GM12878 (cell line): ENCODE measurements at regions not wholly inside any gene's neighbourhood (a gene's known extent, or its start where the extent isn't known, plus 50 kb on each side); places are given as distances from the start of the nearest gene placed in this dataset.

ENCODE experiments used
- ATAC-seq: fragments of 200-7000 bp; cut with Tn5 transposase; 3 replicates; pipeline ENCODE4 v1.9.1; 2020; ENCODE audit warnings: mild to moderate bottlenecking, moderate library complexity
- BruUV-seq: library from RNA; stranded (reverse); fragments of 400-500 nt; replicated peaks from 2 replicates; lab custom pipeline; 2021; lab: Mats Ljungman, UMichigan
- CTCF ChIA-PET: fragments of 300-600 bp; sonication (Branson Sonifier 250); formaldehyde crosslinking; extraction: SDS; loops from one replicate; lab custom pipeline; 2021; ENCODE audit warnings: inconsistent platforms; lab: Yijun Ruan, JAX
- POLR2A ChIA-PET: fragments of 350-600 bp; formaldehyde crosslinking; extraction: SDS; loops from one replicate; lab custom pipeline; 2021; ENCODE audit warnings: inconsistent platforms; lab: Charles Lee
- RAD21 ChIA-PET: fragments of 300-600 bp; sonication (Branson Sonifier 250); formaldehyde crosslinking; loops from one replicate; lab custom pipeline; 2023; ENCODE audit warnings: antibody characterized with exemption; ENCODE audit not compliant: unreplicated experiment; lab: Charles Lee
- SMC1A ChIA-PET: fragments of 300-600 bp; sonication (Branson Sonifier 250); formaldehyde crosslinking; loops from one replicate; lab custom pipeline; 2023; ENCODE audit not compliant: unreplicated experiment, uncharacterized antibody; lab: Charles Lee
- DNase-seq: peaks from one replicate; pipeline ENCODE4 v3.0.0-alpha.2; 2011; ENCODE audit warnings: low read depth, low spot score
- FAIRE-seq: peaks from 3 replicates; lab custom pipeline; 2011; peaks lifted over from hg19 to GRCh38; lab: Jason Lieb, UNC
- H2AFZ ChIP-seq: 2 replicates; pipeline ENCODE4 v1.6.0; 2011; ENCODE audit warnings: low read depth, low read length, control low read depth; ENCODE audit not compliant: control insufficient read depth
- H3K27ac ChIP-seq: 2 replicates; pipeline ENCODE4 v1.5.1; 2011; ENCODE audit warnings: control low read depth; ENCODE audit not compliant: control insufficient read depth, insufficient read depth
- H3K27me3 ChIP-seq, 2 experiments: replicated peaks in 1 of 2; 2 replicates each; pipeline versions ENCODE4 v1.6.0 to v1.6.1; 2011; ENCODE audit warnings: low read length in 1 of 2; ENCODE audit not compliant: control insufficient read depth in 2 of 2, insufficient read depth in 2 of 2
- H3K36me3 ChIP-seq, 2 experiments: 2 replicates each; pipeline ENCODE4 v1.5.1; 2011; ENCODE audit warnings: low read length in 1 of 2; ENCODE audit not compliant: control insufficient read depth in 2 of 2, insufficient read depth in 2 of 2
- H3K4me1 ChIP-seq: 2 replicates; pipeline ENCODE4 v1.6.1; 2011; ENCODE audit warnings: mild to moderate bottlenecking, low read length, moderate library complexity, mixed read lengths; ENCODE audit not compliant: control insufficient read depth, insufficient read depth
- H3K4me2 ChIP-seq: 2 replicates; pipeline ENCODE4 v1.6.0; 2011; ENCODE audit warnings: control low read depth; ENCODE audit not compliant: control insufficient read depth, insufficient read depth
- H3K4me3 ChIP-seq: fragments of 200-600 bp; sonication (generic); 2 replicates; pipeline ENCODE4 v1.5.1; 2016
- H3K79me2 ChIP-seq: 2 replicates; pipeline ENCODE4 v1.6.0; 2011; ENCODE audit warnings: low read length; ENCODE audit not compliant: control insufficient read depth, insufficient read depth
- H3K9ac ChIP-seq: 2 replicates; pipeline ENCODE4 v1.8.0; 2011; ENCODE audit warnings: low read length, control low read depth, mixed read lengths; ENCODE audit not compliant: control insufficient read depth, insufficient read depth
- H3K9me3 ChIP-seq: replicated peaks from 3 replicates; pipeline ENCODE4 v1.5.1; 2011; ENCODE audit warnings: mild to moderate bottlenecking, low read length; ENCODE audit not compliant: control insufficient read depth, insufficient read depth
- H4K20me1 ChIP-seq: 2 replicates; pipeline ENCODE4 v1.6.0; 2011; ENCODE audit not compliant: control insufficient read depth, insufficient read depth
- CHD1 ChIP-seq: IDR thresholded peaks from 2 replicates; pipeline ENCODE4 v1.6.1; 2012; ENCODE audit warnings: low read depth, low read length, improper control_type of control experiment
- CHD4 ChIP-seq: fragments of 200-600 bp; sonication (generic); IDR thresholded peaks from 2 replicates; pipeline ENCODE4 v1.6.1; 2016; ENCODE audit warnings: mild to moderate bottlenecking
- JUND ChIP-seq: IDR thresholded peaks from 2 replicates; pipeline ENCODE4 v1.6.1; 2012; ENCODE audit warnings: low read depth, mild to moderate bottlenecking, low read length, improper control_type of control experiment, moderate library complexity
- MEF2B ChIP-seq: fragments of 450-650 bp; IDR thresholded peaks from 2 replicates; pipeline ENCODE4 v1.6.1; 2018; ENCODE audit warnings: mild to moderate bottlenecking, moderate library complexity; ENCODE audit not compliant: partially characterized antibody, poor library complexity, severe bottlenecking
- MLLT1 ChIP-seq: fragments of 450-650 bp; IDR thresholded peaks from 2 replicates; pipeline ENCODE4 v1.6.1; 2016; ENCODE audit warnings: mild to moderate bottlenecking
- NBN ChIP-seq: fragments of 450-650 bp; IDR thresholded peaks from 2 replicates; pipeline ENCODE4 v1.6.1; 2016
- NFXL1 ChIP-seq: fragments of 450-650 bp; IDR thresholded peaks from 2 replicates; pipeline ENCODE4 v1.6.1; 2017; ENCODE audit warnings: antibody characterized with exemption, mild to moderate bottlenecking, borderline replicate concordance
- NR2F1 ChIP-seq: fragments of 450-650 bp; conservative IDR thresholded peaks from 2 replicates; pipeline ENCODE4 v1.6.1; 2017; ENCODE audit warnings: mild to moderate bottlenecking
- RELB ChIP-seq: fragments of 450-650 bp; IDR thresholded peaks from 2 replicates; pipeline ENCODE4 v1.6.1; 2017; ENCODE audit warnings: low read depth, mild to moderate bottlenecking, moderate library complexity
- TBL1XR1 ChIP-seq: IDR thresholded peaks from 2 replicates; pipeline ENCODE4 v1.6.1; 2012; ENCODE audit warnings: low read depth, low read length, improper control_type of control experiment
- ZNF384 ChIP-seq: IDR thresholded peaks from 2 replicates; pipeline ENCODE4 v1.6.1; 2012; ENCODE audit warnings: low read depth, mild to moderate bottlenecking, low read length, improper control_type of control experiment, borderline replicate concordance
- whole genome bisulfite sequencing: methylation state at CpG from one replicate; pipeline ENCODE4 v1.1.6; 2016; ENCODE audit warnings: low lambda C conversion rate; ENCODE audit not compliant: insufficient replicate concordance, insufficient coverage; ENCODE audit errors: missing lambda C conversion rate; 5-methylcytosine and 5-hydroxymethylcytosine counted together
- in situ Hi-C: fragments of 300-500 bp; cut with MboI; formaldehyde crosslinking; loops from 9 replicates; pipeline ENCODE4 v1.14.3; 2018; ENCODE audit warnings: mixed read lengths
- intact Hi-C: fragments of 100-400 bp; cut with micrococcal nuclease; formaldehyde crosslinking; loops from one replicate; pipeline ENCODE4 v1.14.2; 2022; ENCODE audit not compliant: unreplicated experiment
- TF ChIP-seq, protein P1 (sequence below): fragments of 450-650 bp; conservative IDR thresholded peaks from 2 replicates; pipeline ENCODE4 v1.6.1; 2017; ENCODE audit warnings: mild to moderate bottlenecking, moderate library complexity
- TF ChIP-seq, protein P2 (sequence below): IDR thresholded peaks from 2 replicates; pipeline ENCODE4 v1.6.1; 2011; ENCODE audit warnings: mild to moderate bottlenecking, low read depth, low read length, moderate library complexity; ENCODE audit not compliant: insufficient replicate concordance
- TF ChIP-seq, protein P3 (sequence below): fragments of 150-350 bp; IDR thresholded peaks from 2 replicates; pipeline ENCODE4 v1.6.1; 2016; ENCODE audit warnings: low read depth, low read length

DNA sequence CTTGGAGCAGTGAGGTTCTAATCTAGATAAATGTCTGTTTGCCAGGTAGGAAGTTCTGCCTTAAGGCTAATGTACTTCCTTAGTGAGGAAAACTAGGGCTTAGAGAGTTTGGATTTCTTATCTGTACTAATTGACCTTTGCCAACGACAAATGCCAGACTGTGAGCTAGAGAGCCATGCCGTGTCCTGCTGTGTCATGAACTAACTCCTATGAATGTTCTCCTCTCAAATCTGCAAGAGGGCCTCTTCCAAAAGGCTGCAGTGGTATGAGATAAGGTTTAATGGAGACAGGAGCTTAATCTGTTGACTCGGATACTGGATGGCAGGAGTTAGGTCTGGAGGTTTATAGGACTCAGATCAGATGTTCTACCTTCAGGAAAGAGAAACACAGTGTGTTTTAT is 524.9 kb downstream of the NTRK3 start (continued):
- TF ChIP-seq, protein P1, sequence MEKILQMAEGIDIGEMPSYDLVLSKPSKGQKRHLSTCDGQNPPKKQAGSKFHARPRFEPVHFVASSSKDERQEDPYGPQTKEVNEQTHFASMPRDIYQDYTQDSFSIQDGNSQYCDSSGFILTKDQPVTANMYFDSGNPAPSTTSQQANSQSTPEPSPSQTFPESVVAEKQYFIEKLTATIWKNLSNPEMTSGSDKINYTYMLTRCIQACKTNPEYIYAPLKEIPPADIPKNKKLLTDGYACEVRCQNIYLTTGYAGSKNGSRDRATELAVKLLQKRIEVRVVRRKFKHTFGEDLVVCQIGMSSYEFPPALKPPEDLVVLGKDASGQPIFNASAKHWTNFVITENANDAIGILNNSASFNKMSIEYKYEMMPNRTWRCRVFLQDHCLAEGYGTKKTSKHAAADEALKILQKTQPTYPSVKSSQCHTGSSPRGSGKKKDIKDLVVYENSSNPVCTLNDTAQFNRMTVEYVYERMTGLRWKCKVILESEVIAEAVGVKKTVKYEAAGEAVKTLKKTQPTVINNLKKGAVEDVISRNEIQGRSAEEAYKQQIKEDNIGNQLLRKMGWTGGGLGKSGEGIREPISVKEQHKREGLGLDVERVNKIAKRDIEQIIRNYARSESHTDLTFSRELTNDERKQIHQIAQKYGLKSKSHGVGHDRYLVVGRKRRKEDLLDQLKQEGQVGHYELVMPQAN = no peak

DNA sequence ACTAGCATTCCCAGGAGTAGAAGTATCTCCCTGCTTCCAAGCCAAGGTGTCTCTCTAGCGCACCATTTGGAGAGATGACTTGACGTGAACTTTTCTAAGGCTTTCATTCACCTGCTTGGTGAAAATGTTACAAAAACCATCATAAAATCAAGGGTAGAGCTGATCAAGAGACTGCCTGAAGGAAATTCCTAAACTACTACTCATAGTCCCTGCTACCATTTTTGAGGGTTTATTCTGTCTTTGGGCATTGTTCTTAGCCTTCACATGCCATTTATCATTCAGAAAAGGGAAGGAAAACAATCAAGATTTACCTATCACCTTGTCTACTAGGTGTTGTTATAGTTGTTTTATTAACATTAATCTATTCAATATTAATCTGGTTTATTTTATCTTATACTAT is 525.8 kb downstream of the NTRK3 start:
- ChIA-PET POLR2A (no interaction called here), SMC1A (no interaction called here), CTCF (no interaction called here), RAD21 (no interaction called here)
- intact Hi-C loops (no loop called here), in situ Hi-C loops (no loop called here)
- Histone ChIP-seq H3K27me3 (no peaks in the 10 kb centered on the region), H3K9me3 (no peaks in the 10 kb centered on the region), H3K79me2 (no peaks in the 10 kb centered on the region), H3K36me3 (no peaks in the 10 kb centered on the region), H2AFZ (no peak overlapping the region), H3K27ac (no peak overlapping the region), H4K20me1 (no peaks in the 10 kb centered on the region), H3K4me2 (no peak overlapping the region), H3K9ac (no peak overlapping the region), H3K4me3 (no peak overlapping the region), H3K4me1 (no peaks in the 10 kb centered on the region)
- 39% methylated on average over 2 of the region's 2 CpGs for WGBS
- FAIRE-seq = no peak
- no peak for ATAC-seq
- no peak for DNase-seq
- BruUV-seq = no TSS peak
- no peak for TF ChIP-seq TBL1XR1
- TF ChIP-seq CHD1 = no peak
- TF ChIP-seq JUND = no peak
- no peak for TF ChIP-seq CHD4
- TF ChIP-seq, protein P2, sequence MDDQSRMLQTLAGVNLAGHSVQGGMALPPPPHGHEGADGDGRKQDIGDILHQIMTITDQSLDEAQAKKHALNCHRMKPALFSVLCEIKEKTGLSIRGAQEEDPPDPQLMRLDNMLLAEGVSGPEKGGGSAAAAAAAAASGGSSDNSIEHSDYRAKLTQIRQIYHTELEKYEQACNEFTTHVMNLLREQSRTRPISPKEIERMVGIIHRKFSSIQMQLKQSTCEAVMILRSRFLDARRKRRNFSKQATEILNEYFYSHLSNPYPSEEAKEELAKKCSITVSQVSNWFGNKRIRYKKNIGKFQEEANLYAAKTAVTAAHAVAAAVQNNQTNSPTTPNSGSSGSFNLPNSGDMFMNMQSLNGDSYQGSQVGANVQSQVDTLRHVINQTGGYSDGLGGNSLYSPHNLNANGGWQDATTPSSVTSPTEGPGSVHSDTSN = no peak
- no peak for TF ChIP-seq NFXL1
- TF ChIP-seq, protein P3, sequence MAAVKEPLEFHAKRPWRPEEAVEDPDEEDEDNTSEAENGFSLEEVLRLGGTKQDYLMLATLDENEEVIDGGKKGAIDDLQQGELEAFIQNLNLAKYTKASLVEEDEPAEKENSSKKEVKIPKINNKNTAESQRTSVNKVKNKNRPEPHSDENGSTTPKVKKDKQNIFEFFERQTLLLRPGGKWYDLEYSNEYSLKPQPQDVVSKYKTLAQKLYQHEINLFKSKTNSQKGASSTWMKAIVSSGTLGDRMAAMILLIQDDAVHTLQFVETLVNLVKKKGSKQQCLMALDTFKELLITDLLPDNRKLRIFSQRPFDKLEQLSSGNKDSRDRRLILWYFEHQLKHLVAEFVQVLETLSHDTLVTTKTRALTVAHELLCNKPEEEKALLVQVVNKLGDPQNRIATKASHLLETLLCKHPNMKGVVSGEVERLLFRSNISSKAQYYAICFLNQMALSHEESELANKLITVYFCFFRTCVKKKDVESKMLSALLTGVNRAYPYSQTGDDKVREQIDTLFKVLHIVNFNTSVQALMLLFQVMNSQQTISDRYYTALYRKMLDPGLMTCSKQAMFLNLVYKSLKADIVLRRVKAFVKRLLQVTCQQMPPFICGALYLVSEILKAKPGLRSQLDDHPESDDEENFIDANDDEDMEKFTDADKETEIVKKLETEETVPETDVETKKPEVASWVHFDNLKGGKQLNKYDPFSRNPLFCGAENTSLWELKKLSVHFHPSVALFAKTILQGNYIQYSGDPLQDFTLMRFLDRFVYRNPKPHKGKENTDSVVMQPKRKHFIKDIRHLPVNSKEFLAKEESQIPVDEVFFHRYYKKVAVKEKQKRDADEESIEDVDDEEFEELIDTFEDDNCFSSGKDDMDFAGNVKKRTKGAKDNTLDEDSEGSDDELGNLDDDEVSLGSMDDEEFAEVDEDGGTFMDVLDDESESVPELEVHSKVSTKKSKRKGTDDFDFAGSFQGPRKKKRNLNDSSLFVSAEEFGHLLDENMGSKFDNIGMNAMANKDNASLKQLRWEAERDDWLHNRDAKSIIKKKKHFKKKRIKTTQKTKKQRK = no peak
- TF ChIP-seq MLLT1 = no peak
- TF ChIP-seq NR2F1 = no peak
- no peak for TF ChIP-seq MEF2B
- TF ChIP-seq NBN = no peak
- TF ChIP-seq RELB = no peak
- no peak for TF ChIP-seq ZNF384
